ENCODE measurements at regions not wholly inside any gene's neighbourhood (a gene's known extent, or its start where the extent isn't known, plus 50 kb on each side); places are given as distances from the start of the nearest gene placed in this dataset.
"Not testable (repeated sequence)": the region's sequence is repeated elsewhere in the genome, so short reads cannot be mapped to it uniquely, and the experiment has no call there.

DNA sequence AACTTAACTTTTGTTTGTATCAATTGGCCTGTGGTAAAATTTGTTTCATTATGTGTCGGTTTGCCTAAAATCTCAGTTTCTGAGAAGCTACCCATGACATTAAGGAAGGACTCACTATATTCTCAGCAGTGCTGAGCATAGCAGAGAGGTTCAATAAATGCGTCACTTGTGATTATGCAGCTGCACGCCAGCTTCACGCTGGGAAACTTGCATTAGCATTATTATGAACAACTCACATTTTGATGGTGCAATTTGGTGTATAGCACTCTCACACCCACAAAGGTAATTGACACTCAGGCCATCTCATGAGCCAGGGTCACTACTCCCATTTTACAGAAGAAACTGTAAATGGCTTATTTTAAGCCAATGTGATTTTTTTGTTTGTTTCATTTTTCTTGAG, 80.6 kb upstream of the SALL1 start:
- DNase-seq: no peak

GRCh38 chr16:51230035-51230434, 79.0 kb upstream of the SALL1 start:
- not testable (repeated sequence) for DNase-seq

GRCh38 chr16:51228097-51228659, 77.1 kb upstream of the SALL1 start:
- no peak for DNase-seq

- DNase-seq: no peak
These were observed 74.8 kb upstream of the SALL1 start for GRCh38 chr16:51225878-51226277.

GRCh38 chr16:51224317-51224716, 73.2 kb upstream of the SALL1 start:
- DNase-seq: no peak

- DNase-seq: no peak
These were observed 70.9 kb upstream of the SALL1 start for GRCh38 chr16:51222016-51222415.

DNA sequence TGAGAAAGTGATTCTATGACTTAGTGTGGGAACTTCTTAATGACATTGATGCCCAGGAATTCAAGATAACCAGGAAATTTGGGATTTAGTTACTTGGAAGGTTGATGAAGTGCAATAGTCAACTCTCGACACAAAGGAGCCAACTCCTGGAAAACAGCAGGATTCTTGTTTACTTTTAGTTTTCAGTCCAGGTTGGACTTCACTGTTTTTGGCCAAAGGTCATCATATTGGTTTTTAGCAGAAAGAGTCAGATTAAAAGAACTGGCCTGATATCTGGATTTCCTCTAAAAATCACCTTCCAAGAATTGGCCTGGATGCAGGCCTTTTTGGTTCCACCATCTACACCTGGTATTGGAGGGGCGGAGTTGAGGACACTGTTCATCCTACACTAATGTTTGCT, 60.1 kb upstream of the SALL1 start:
- DNase-seq: no peak

- DNase-seq: no peak
These were observed 59.0 kb upstream of the SALL1 start for GRCh38 chr16:51210087-51210486.

DNA sequence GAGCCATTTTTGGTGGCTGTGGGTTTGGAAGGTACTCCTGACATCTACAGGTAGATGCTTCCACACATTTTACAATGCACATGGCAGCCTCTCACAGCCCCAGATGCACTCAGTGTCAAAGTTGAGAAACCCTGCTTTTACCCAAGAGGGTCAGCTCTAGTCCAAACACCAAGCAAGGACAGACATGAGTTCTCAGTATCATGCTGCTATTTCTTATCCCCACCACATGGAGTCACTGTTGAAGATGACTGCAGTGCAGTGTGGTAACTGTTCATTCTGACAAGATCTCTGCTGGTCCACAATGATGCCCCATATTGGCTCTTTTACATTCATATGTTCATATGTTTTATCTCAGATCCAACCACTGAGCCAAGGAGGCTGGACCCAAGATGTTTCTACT, 50.5 kb upstream of the SALL1 start:
- no peak for DNase-seq

All from activated CD8-positive, alpha-beta memory T cell treated with anti-CD3 and anti-CD28 coated beads, Interleukin-2, amount 50 U/mL, for 4 hours (primary cell).